OCI-LY1 (cell line): ENCODE measurements at regions not wholly inside any gene's neighbourhood (a gene's known extent, or its start where the extent isn't known, plus 50 kb on each side); places are given as distances from the start of the nearest gene placed in this dataset.

Experiments used
- EZH2 ChIP-seq: fragments of 200-600 bp; sonication (generic), shearing (Covaris generic); IDR thresholded peaks from 2 replicates; pipeline ENCODE4 v1.8.0; 2017; ENCODE audit warnings: borderline replicate concordance, mixed run types, mild to moderate bottlenecking, antibody characterized with exemption, low read length, moderate library complexity, mixed read lengths
- TF ChIP-seq, protein P1 (sequence below): fragments of 200-600 bp; sonication (generic), shearing (Covaris generic); IDR thresholded peaks from 2 replicates; pipeline ENCODE4 v1.5.1; 2017; ENCODE audit warnings: mild to moderate bottlenecking, antibody characterized with exemption, low read length, moderate library complexity, mixed read lengths

DNA sequence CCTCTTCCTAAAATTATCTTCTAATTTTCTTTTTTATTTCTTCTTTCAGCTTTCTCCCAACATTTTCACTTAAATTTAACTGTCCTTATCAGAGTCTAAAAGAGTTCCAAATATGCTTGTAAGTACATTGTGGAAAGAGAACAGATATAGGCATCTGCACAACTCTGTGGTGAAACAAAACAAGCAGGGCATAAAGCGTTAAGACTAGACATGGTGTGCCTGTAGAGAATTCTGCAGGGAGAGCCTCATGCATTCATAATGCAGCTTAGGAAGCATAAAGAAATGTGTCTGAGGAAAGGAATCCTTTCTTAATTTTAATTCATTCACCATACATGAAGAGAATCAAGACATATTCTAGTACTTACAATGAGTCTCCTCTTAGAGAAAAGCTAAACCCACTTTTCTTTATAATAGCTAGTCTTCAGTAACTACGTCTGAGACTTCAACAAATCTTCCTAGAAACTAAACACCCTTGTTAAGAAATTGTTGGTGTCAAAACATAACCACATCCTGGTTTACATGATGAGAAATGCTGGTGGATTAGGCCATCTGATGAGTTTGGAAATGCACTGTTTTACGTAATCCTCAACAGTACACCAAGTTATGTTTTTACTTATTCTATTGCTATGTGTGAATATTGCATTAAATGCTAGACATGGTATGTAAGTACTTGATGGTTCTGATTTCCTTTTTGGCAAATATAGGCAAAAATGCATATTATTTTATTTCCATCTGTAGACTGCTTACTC is 307.8 kb upstream of the GIMD1 start:
- TF ChIP-seq, protein P1, sequence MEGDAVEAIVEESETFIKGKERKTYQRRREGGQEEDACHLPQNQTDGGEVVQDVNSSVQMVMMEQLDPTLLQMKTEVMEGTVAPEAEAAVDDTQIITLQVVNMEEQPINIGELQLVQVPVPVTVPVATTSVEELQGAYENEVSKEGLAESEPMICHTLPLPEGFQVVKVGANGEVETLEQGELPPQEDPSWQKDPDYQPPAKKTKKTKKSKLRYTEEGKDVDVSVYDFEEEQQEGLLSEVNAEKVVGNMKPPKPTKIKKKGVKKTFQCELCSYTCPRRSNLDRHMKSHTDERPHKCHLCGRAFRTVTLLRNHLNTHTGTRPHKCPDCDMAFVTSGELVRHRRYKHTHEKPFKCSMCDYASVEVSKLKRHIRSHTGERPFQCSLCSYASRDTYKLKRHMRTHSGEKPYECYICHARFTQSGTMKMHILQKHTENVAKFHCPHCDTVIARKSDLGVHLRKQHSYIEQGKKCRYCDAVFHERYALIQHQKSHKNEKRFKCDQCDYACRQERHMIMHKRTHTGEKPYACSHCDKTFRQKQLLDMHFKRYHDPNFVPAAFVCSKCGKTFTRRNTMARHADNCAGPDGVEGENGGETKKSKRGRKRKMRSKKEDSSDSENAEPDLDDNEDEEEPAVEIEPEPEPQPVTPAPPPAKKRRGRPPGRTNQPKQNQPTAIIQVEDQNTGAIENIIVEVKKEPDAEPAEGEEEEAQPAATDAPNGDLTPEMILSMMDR, result no peak
- TF ChIP-seq EZH2, result no peak
